Nephron progenitor cell (in vitro differentiated cells): ENCODE measurements at regions not wholly inside any gene's neighbourhood (a gene's known extent, or its start where the extent isn't known, plus 50 kb on each side); places are given as distances from the start of the nearest gene placed in this dataset.

Experiments
- DNase-seq: peaks from one replicate; pipeline ENCODE4 v3.0.0; 2021
- H3K27ac Mint-ChIP-seq: 2 replicates; pipeline ENCODE4 v1.8.0; 2021; ENCODE audit warnings: mild to moderate bottlenecking, moderate library complexity, mixed read lengths
- H3K27me3 Mint-ChIP-seq: 2 replicates; pipeline ENCODE4 v1.8.0; 2021; ENCODE audit warnings: mild to moderate bottlenecking, low read depth, mixed read lengths; ENCODE audit not compliant: poor library complexity
- H3K36me3 Mint-ChIP-seq: 2 replicates; pipeline ENCODE4 v1.8.0; 2021; ENCODE audit warnings: low read depth, mixed read lengths
- H3K4me1 Mint-ChIP-seq: 2 replicates; pipeline ENCODE4 v1.8.0; 2021; ENCODE audit warnings: mixed read lengths
- H3K4me3 Mint-ChIP-seq: 2 replicates; pipeline ENCODE4 v1.8.0; 2021; ENCODE audit warnings: mild to moderate bottlenecking, moderate library complexity, mixed read lengths
- H3K9me3 Mint-ChIP-seq: 2 replicates; pipeline ENCODE4 v1.8.0; 2021; ENCODE audit warnings: mild to moderate bottlenecking, moderate library complexity, mixed read lengths
- CTCF ChIP-seq: fragments of 200-600 bp; sonication (generic); IDR thresholded peaks from 2 replicates; pipeline ENCODE4 v1.5.0; 2021; ENCODE audit warnings: antibody characterized with exemption

- H3K4me3 Mint-ChIP-seq, result no peak overlapping the region
- peaks cover 13% of the 10 kb centered on the region for H3K9me3 Mint-ChIP-seq
- no peaks in the 10 kb centered on the region for H3K36me3 Mint-ChIP-seq
- H3K27me3 Mint-ChIP-seq, result peaks cover 24% of the 10 kb centered on the region
- DNase-seq, result no peak
- peaks cover 34% of the 10 kb centered on the region for H3K4me1 Mint-ChIP-seq
- no peak overlapping the region for H3K27ac Mint-ChIP-seq
- TF ChIP-seq CTCF, result no peak
These were observed 469.4 kb downstream of the PREX1 start for GRCh38 chr20:48358176-48359054.

- no peak overlapping the region for H3K4me3 Mint-ChIP-seq
- DNase-seq, result no peak
- H3K36me3 Mint-ChIP-seq, result no peaks in the 10 kb centered on the region
- no peak overlapping the region for H3K27ac Mint-ChIP-seq
- peaks cover 34% of the 10 kb centered on the region for H3K4me1 Mint-ChIP-seq
- H3K9me3 Mint-ChIP-seq, result peaks cover 17% of the 10 kb centered on the region
- peaks cover 24% of the 10 kb centered on the region for H3K27me3 Mint-ChIP-seq
- no peak for TF ChIP-seq CTCF
These were observed 470.1 kb downstream of the PREX1 start for GRCh38 chr20:48357714-48358113.

GRCh38 chr20:48354903-48355302 lies 472.9 kb downstream of the PREX1 start:
- Mint-ChIP-seq H3K27ac (peak overlapping the region; percentile 84), H3K9me3 (peaks cover 17% of the 10 kb centered on the region), H3K4me3 (no peak overlapping the region), H3K36me3 (no peaks in the 10 kb centered on the region), H3K27me3 (peaks cover 15% of the 10 kb centered on the region), H3K4me1 (peaks cover 26% of the 10 kb centered on the region)
- no peak for TF ChIP-seq CTCF
- DNase-seq, result no peak

- H3K27ac Mint-ChIP-seq, result no peak overlapping the region
- peaks cover 26% of the 10 kb centered on the region for H3K4me1 Mint-ChIP-seq
- H3K27me3 Mint-ChIP-seq, result peaks cover 15% of the 10 kb centered on the region
- no peak overlapping the region for H3K4me3 Mint-ChIP-seq
- no peak for DNase-seq
- TF ChIP-seq CTCF, result no peak
- H3K36me3 Mint-ChIP-seq, result no peaks in the 10 kb centered on the region
- peaks cover 17% of the 10 kb centered on the region for H3K9me3 Mint-ChIP-seq
These were observed 473.4 kb downstream of the PREX1 start for GRCh38 chr20:48354320-48354876.

- TF ChIP-seq CTCF, result no peak
- Mint-ChIP-seq H3K4me3 (no peak overlapping the region), H3K27me3 (peaks cover 7% of the 10 kb centered on the region), H3K4me1 (peaks cover 13% of the 10 kb centered on the region), H3K9me3 (peaks cover 28% of the 10 kb centered on the region), H3K36me3 (no peaks in the 10 kb centered on the region), H3K27ac (no peak overlapping the region)
- DNase-seq, result no peak
These were observed 475.2 kb downstream of the PREX1 start for GRCh38 chr20:48352628-48353027.
